HCT116 (cell line): ENCODE measurements at regions not wholly inside any gene's neighbourhood (a gene's known extent, or its start where the extent isn't known, plus 50 kb on each side); places are given as distances from the start of the nearest gene placed in this dataset.
A peak's percentile ranks its signal among the peaks of the same experiment; 100 is the strongest.

Source experiments
- ATAC-seq: fragments of 200-7000 bp; cut with Tn5 transposase; 2 replicates; pipeline ENCODE4 v1.9.1; 2020; ENCODE audit warnings: mild to moderate bottlenecking, moderate library complexity
- BruUV-seq: library from RNA; stranded (reverse); fragments of 400-500 nt; replicated peaks from 2 replicates; lab custom pipeline; 2021; lab: Mats Ljungman, UMichigan
- CTCF ChIA-PET: fragments of 300-600 bp; sonication (Branson Sonifier 250); formaldehyde crosslinking; loops from one replicate; lab custom pipeline; 2021; ENCODE audit warnings: antibody characterized with exemption; lab: Charles Lee
- POLR2A ChIA-PET: fragments of 300-600, 350-600 bp; sonication (Branson Sonifier 250); formaldehyde crosslinking; loops from one replicate; lab custom pipeline; 2021; ENCODE audit warnings: antibody characterized with exemption; lab: Charles Lee
- RAD21 ChIA-PET, 2 experiments: fragments of 300-600 bp; sonication (Branson Sonifier 250); formaldehyde crosslinking; loops; one replicate each; lab custom pipeline; 2023; ENCODE audit warnings: low total read pairs in 2 of 2; ENCODE audit not compliant: uncharacterized antibody in 2 of 2, unreplicated experiment in 2 of 2, low non-redundant PET in 1 of 2; lab: Charles Lee
- DNase-seq: peaks from one replicate; pipeline ENCODE4 v3.0.0-alpha.2; 2010; ENCODE audit warnings: low read depth, low spot score
- H2AFZ ChIP-seq: fragments of 200-600 bp; shearing (Covaris generic), sonication (generic); 2 replicates; pipeline ENCODE4 v1.6.1; 2017; ENCODE audit warnings: low read depth, mixed run types, mixed read lengths, antibody characterized with exemption, low read length; ENCODE audit not compliant: poor library complexity, severe bottlenecking
- H3K27ac ChIP-seq: 2 replicates; pipeline ENCODE4 v1.5.1; 2012; ENCODE audit warnings: low read depth, low read length
- H3K27me3 ChIP-seq: fragments of 200-600 bp; sonication (generic); 2 replicates; pipeline ENCODE4 v1.6.1; 2016; ENCODE audit warnings: mixed run types, low read length, mixed read lengths; ENCODE audit not compliant: insufficient read depth
- H3K36me3 ChIP-seq, 2 experiments: fragments of 200-500 bp in 1 of 2; fragments of 200-600 bp in 1 of 2; sonication (Bioruptor generic) in 1 of 2; sonication (generic) in 1 of 2; 2 replicates each; pipeline versions ENCODE4 v1.5.1 to v1.6.1; 2014 to 2016; ENCODE audit warnings: low read length in 2 of 2, inconsistent platforms in 1 of 2, mixed read lengths in 1 of 2, mixed run types in 1 of 2; ENCODE audit not compliant: insufficient read depth in 2 of 2, control insufficient read depth in 1 of 2
- H3K4me1 ChIP-seq, 2 experiments: fragments of 200-600 bp in 1 of 2; sonication (generic) in 1 of 2; 2 replicates each; pipeline versions ENCODE4 v1.5.1 to v1.6.1; 2012 to 2017; ENCODE audit warnings: low read length in 2 of 2, inconsistent platforms in 1 of 2, mild to moderate bottlenecking in 1 of 2, mixed read lengths in 1 of 2, mixed run types in 1 of 2, moderate library complexity in 1 of 2; ENCODE audit not compliant: insufficient read depth in 2 of 2, control insufficient read depth in 1 of 2
- H3K4me2 ChIP-seq: fragments of 200-600 bp; sonication (generic); 2 replicates; pipeline ENCODE4 v1.6.1; 2017; ENCODE audit warnings: mixed run types, low read length, mixed read lengths
- H3K4me3 ChIP-seq, 2 experiments: fragments of 200-600 bp in 1 of 2; sonication (generic) in 1 of 2; replicated peaks in 1 of 2; 2 replicates each; pipeline ENCODE4 v1.5.1; 2011 to 2016; ENCODE audit warnings: low read length in 2 of 2, control low read depth in 1 of 2, low read depth in 1 of 2, mild to moderate bottlenecking in 1 of 2, mixed read lengths in 1 of 2, mixed run types in 1 of 2
- H3K79me2 ChIP-seq: fragments of 200-600 bp; sonication (generic); 2 replicates; pipeline ENCODE4 v1.6.1; 2017; ENCODE audit warnings: mild to moderate bottlenecking, mixed run types, low read length, moderate library complexity, mixed read lengths; ENCODE audit not compliant: insufficient read depth
- H3K9ac ChIP-seq: fragments of 200-600 bp; sonication (generic); 2 replicates; pipeline ENCODE4 v1.6.1; 2016; ENCODE audit warnings: low read length, mixed read lengths
- H3K9me2 ChIP-seq: fragments of 200-600 bp; sonication (generic), shearing (Covaris generic); 2 replicates; pipeline ENCODE4 v1.6.1; 2017; ENCODE audit warnings: mixed run types, mild to moderate bottlenecking, moderate library complexity; ENCODE audit not compliant: insufficient read depth
- H3K9me3 ChIP-seq, 2 experiments: fragments of 200-500 bp in 1 of 2; fragments of 200-600 bp in 1 of 2; sonication (Bioruptor generic) in 1 of 2; sonication (generic) in 1 of 2; 2 replicates each; pipeline ENCODE4 v1.6.1; 2014 to 2017; ENCODE audit warnings: low read length in 2 of 2, mixed read lengths in 2 of 2, inconsistent platforms in 1 of 2, low read depth in 1 of 2, mild to moderate bottlenecking in 1 of 2, mixed run types in 1 of 2, moderate library complexity in 1 of 2; ENCODE audit not compliant: control insufficient read depth in 1 of 2, insufficient read depth in 1 of 2
- H4K20me1 ChIP-seq: fragments of 200-600 bp; sonication (generic), shearing (Covaris generic); 2 replicates; pipeline ENCODE4 v1.6.1; 2017; ENCODE audit warnings: mixed run types, mild to moderate bottlenecking, moderate library complexity; ENCODE audit not compliant: insufficient read depth
- CTCF ChIP-seq, 3 experiments: fragments of 200-600 bp in 1 of 3; sonication (generic) in 1 of 3; IDR thresholded peaks in 2 of 3; conservative IDR thresholded peaks in 1 of 3; 2 replicates each; pipeline ENCODE4 v1.5.1; 2012 to 2017; ENCODE audit warnings: low read depth in 2 of 3, low read length in 2 of 3, antibody characterized with exemption in 1 of 3, borderline replicate concordance in 1 of 3, control low read depth in 1 of 3, mild to moderate bottlenecking in 1 of 3, mixed read lengths in 1 of 3, mixed run types in 1 of 3, moderate library complexity in 1 of 3; ENCODE audit not compliant: insufficient read depth in 1 of 3
- EGR1 ChIP-seq: IDR thresholded peaks from 2 replicates; pipeline ENCODE4 v1.6.1; 2012; ENCODE audit warnings: low read depth
- MAX ChIP-seq: IDR thresholded peaks from 2 replicates; pipeline ENCODE4 v1.6.1; 2012
- POLR2A ChIP-seq: IDR thresholded peaks from 2 replicates; pipeline ENCODE4 v1.7.0; 2011; ENCODE audit warnings: borderline replicate concordance; ENCODE audit not compliant: insufficient read depth, insufficient read length; ENCODE audit errors: extremely low read depth
- RAD21 ChIP-seq: IDR thresholded peaks from 2 replicates; pipeline ENCODE4 v1.6.1; 2012; ENCODE audit warnings: low read depth, mild to moderate bottlenecking
- TCF7L2 ChIP-seq: IDR thresholded peaks from 2 replicates; pipeline ENCODE4 v1.7.0; 2011; ENCODE audit warnings: borderline replicate concordance, inconsistent platforms; ENCODE audit not compliant: insufficient read depth, insufficient read length; ENCODE audit errors: extremely low read depth
- intact Hi-C: fragments of 100-400 bp; cut with micrococcal nuclease; formaldehyde crosslinking; loops from 2 replicates; pipeline ENCODE4 v1.10.0; 2022
- TF ChIP-seq, protein P1 (sequence below): IDR thresholded peaks from 2 replicates; pipeline ENCODE4 v1.6.1; 2011; ENCODE audit warnings: mild to moderate bottlenecking, low read length, moderate library complexity; ENCODE audit not compliant: insufficient replicate concordance; ENCODE audit errors: extremely low read depth

- peak; percentile 60 for ATAC-seq
- RAD21 ChIA-PET: no interaction called here
Observed at GRCh38 chr5:86463339-86463738, 154.4 kb upstream of the COX7C start.

More at GRCh38 chr5:86463339-86463738, 154.4 kb upstream of the COX7C start:
- no peak overlapping the region for H2AFZ ChIP-seq
- H3K4me3 ChIP-seq: no peak overlapping the region
- H3K9ac ChIP-seq: no peak overlapping the region
- no peaks in the 10 kb centered on the region for H3K27me3 ChIP-seq
- POLR2A ChIA-PET: no interaction called here
- H3K9me3 ChIP-seq: peaks cover 0 to 13% of the 10 kb centered on the region in 2 experiments; a peak in 2 of 4 replicates
- H3K79me2 ChIP-seq: no peaks in the 10 kb centered on the region
- intact Hi-C loops: no loop called here
- no peak overlapping the region for H3K27ac ChIP-seq
- peaks cover 8 to 13% of the 10 kb centered on the region in 2 experiments for H3K4me1 ChIP-seq
- no peaks in the 10 kb centered on the region for H3K9me2 ChIP-seq
- H3K36me3 ChIP-seq: no peaks in the 10 kb centered on the region
- H4K20me1 ChIP-seq: no peaks in the 10 kb centered on the region
- H3K4me2 ChIP-seq: no peak overlapping the region
- TF ChIP-seq MAX: no peak
- TF ChIP-seq CTCF (IDR thresholded peaks at IDR 0.05 in 2 of 3, conservative IDR thresholded peaks at IDR 0.05 in 1 of 3; ENCODE audit: borderline replicate concordance in 1 of 3, insufficient read depth in 1 of 3, low read depth in 2 of 3, low read length in 2 of 3): peak in 2 of 3 experiments; percentile 14 to 27; a peak in 2 of 6 replicates
- peak; percentile 22; the same call in 1 of the 2 replicates for TF ChIP-seq RAD21
- TF ChIP-seq, protein P1, sequence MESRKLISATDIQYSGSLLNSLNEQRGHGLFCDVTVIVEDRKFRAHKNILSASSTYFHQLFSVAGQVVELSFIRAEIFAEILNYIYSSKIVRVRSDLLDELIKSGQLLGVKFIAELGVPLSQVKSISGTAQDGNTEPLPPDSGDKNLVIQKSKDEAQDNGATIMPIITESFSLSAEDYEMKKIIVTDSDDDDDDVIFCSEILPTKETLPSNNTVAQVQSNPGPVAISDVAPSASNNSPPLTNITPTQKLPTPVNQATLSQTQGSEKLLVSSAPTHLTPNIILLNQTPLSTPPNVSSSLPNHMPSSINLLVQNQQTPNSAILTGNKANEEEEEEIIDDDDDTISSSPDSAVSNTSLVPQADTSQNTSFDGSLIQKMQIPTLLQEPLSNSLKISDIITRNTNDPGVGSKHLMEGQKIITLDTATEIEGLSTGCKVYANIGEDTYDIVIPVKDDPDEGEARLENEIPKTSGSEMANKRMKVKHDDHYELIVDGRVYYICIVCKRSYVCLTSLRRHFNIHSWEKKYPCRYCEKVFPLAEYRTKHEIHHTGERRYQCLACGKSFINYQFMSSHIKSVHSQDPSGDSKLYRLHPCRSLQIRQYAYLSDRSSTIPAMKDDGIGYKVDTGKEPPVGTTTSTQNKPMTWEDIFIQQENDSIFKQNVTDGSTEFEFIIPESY: no peak
- no peak for TF ChIP-seq POLR2A
- TF ChIP-seq EGR1: no peak
- TF ChIP-seq TCF7L2: no peak
- TF ChIP-seq, all 23 proteins: peak for 2
- CTCF ChIA-PET: no interaction called here
- DNase-seq: no peak
- BruUV-seq: no TSS peak
